ENCODE measurements at regions not wholly inside any gene's neighbourhood (a gene's known extent, or its start where the extent isn't known, plus 50 kb on each side); places are given as distances from the start of the nearest gene placed in this dataset.

DNA sequence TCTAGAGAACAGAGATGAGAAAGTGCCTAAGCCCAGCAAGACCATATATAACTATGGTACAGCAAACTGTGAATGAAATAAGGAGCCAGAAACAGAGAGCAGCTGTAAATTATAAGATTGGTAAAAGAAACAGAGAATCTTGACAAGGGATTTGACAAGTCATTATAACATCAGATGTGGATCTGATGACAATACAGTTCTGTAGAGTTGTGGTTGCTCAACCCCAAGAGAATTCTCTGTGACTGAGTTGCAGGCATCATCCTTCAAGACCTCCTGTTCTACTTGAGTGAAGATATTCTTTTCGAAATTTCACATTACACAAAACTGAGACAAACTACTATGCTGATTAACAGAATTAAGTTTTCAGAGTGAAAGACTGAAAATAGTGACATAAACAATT lies 343.1 kb upstream of the SLC39A10 start:
- TF ChIP-seq CTCF (IDR thresholded peaks at IDR 0.05) (no peak), EZH2 (IDR thresholded peaks at IDR 0.05; ENCODE audit: borderline replicate concordance, insufficient read depth, low read depth, low read length, poor library complexity, severe bottlenecking) (no peak)

All from B cell (primary cell).